GM13977 (cell line): ENCODE measurements at regions not wholly inside any gene's neighbourhood (a gene's known extent, or its start where the extent isn't known, plus 50 kb on each side); places are given as distances from the start of the nearest gene placed in this dataset.
"Not testable (repeated sequence)": the region's sequence is repeated elsewhere in the genome, so short reads cannot be mapped to it uniquely, and the experiment has no call there.

Source experiments
- DNase-seq: peaks from one replicate; pipeline ENCODE4 v3.0.0; 2012; ENCODE audit warnings: low spot score
- in situ Hi-C: fragments of 300-500 bp; cut with MboI; formaldehyde crosslinking; loops from one replicate; pipeline ENCODE4 v1.12.0; 2022; ENCODE audit warnings: low sequenced_read_pairs, low pct_unique_long_range_greater_than_20kb, mixed read lengths, inconsistent platforms; ENCODE audit not compliant: unreplicated experiment
- TF ChIP-seq, protein P1 (sequence below): IDR thresholded peaks from 2 replicates; pipeline ENCODE4 v1.5.1; 2012; ENCODE audit warnings: mild to moderate bottlenecking, control low read depth; ENCODE audit not compliant: insufficient read depth; ENCODE audit errors: extremely low read depth, missing control alignments

DNA sequence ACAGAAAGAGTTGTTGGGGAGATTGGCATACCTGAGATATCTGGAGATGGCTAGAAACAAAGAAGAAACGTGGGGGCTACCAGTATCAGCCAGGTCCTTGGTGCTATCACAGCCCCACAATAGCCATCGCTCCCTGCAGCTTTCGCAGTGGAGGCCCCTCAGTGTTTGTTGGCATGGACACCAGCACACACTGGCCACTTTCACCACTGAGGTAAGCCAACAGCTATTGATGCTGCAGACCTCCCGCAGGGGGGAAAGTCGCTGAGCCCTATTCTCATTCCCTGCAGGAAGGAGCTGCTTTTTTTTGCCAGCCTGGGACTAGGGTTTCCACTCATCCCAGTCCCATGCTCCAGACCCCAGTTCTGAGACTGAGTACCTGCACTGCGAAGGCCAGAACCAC lies 879.2 kb upstream of the IGFBP7 start:
- TF ChIP-seq, protein P1, sequence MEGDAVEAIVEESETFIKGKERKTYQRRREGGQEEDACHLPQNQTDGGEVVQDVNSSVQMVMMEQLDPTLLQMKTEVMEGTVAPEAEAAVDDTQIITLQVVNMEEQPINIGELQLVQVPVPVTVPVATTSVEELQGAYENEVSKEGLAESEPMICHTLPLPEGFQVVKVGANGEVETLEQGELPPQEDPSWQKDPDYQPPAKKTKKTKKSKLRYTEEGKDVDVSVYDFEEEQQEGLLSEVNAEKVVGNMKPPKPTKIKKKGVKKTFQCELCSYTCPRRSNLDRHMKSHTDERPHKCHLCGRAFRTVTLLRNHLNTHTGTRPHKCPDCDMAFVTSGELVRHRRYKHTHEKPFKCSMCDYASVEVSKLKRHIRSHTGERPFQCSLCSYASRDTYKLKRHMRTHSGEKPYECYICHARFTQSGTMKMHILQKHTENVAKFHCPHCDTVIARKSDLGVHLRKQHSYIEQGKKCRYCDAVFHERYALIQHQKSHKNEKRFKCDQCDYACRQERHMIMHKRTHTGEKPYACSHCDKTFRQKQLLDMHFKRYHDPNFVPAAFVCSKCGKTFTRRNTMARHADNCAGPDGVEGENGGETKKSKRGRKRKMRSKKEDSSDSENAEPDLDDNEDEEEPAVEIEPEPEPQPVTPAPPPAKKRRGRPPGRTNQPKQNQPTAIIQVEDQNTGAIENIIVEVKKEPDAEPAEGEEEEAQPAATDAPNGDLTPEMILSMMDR: no peak
- no peak for DNase-seq
- in situ Hi-C loops: no loop called here

GRCh38 chr4:57985161-57985560 lies 875.0 kb upstream of the IGFBP7 start:
- TF ChIP-seq, protein P1: no peak
- DNase-seq: no peak
- in situ Hi-C loops: no loop called here

DNA sequence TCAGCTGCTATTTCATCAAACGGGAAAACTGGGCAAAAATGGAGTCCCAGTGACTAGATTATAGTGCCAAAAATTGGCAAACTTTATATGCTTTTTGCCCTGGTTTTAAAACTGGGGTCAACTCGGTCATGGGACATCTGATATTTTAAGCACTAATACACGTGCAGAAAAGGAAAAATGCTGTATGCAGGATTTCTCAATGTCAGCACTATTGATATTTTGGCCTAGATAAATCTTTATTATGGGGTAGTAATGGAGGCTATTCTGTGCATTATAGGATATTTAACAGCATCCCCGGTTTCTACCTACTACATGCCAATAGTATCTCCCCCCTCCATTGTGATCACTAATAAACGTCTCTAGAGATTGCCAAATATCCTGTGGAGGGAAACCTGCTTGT lies 870.9 kb upstream of the IGFBP7 start:
- TF ChIP-seq, protein P1: no peak
- in situ Hi-C loops: no loop called here
- no peak for DNase-seq

GRCh38 chr4:57974821-57975220 lies 864.6 kb upstream of the IGFBP7 start:
- no peak for DNase-seq
- in situ Hi-C loops: no loop called here
- TF ChIP-seq, protein P1: no peak

- no peak for DNase-seq
- in situ Hi-C loops: no loop called here
- TF ChIP-seq, protein P1: no peak
These were observed 863.6 kb upstream of the IGFBP7 start for GRCh38 chr4:57973819-57974218.

- in situ Hi-C loops: no loop called here
- DNase-seq: no peak
- TF ChIP-seq, protein P1: no peak
These were observed 861.1 kb upstream of the IGFBP7 start for GRCh38 chr4:57971261-57971660.

DNA sequence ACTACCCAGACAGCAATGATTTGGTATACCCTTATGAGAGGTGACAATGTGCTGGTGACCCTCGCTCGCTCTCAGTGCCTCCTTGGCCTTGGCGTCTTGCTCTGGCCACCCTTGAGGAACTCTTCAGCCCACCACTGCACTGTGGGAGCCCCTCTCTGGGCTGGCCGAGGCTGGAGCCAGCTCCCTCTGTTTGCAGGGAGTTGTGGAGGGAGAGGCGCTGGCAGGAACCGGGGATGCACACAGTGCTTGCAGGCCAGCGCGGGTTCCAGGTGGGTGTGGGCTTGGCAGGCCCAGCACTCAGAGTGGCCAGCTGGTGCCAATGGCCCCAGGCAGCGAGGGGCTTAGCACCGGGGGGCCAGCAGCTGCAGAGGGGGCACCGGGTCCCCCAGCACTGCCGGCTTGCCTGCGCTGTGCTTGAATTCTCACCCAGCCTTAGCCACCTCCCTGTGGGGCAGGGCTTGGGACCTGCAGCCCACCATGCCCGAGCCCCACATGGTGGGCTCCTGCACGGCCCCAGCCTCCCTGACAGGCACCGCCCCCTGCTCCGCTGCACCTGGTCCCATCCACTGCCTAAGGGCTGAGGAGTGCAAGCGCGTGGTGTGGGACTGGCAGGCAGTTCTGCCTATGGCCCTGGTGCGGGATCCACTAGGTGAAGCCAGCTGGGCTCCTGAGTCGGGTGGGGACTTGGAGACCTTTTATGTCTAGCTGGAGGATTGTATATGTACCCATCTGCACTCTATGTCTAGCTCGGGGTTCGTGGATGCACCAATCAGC lies 857.0 kb upstream of the IGFBP7 start:
- DNase-seq: no peak
- in situ Hi-C loops: no loop called here
- TF ChIP-seq, protein P1: no peak

GRCh38 chr4:57965431-57965830 lies 855.2 kb upstream of the IGFBP7 start:
- DNase-seq, in situ Hi-C loops: not testable (repeated sequence)
